GM10266 (cell line): ENCODE measurements at regions not wholly inside any gene's neighbourhood (a gene's known extent, or its start where the extent isn't known, plus 50 kb on each side); places are given as distances from the start of the nearest gene placed in this dataset.
"Not testable (repeated sequence)": the region's sequence is repeated elsewhere in the genome, so short reads cannot be mapped to it uniquely, and the experiment has no call there.

Experiments
- DNase-seq: peaks from one replicate; pipeline ENCODE4 v3.0.0; 2012; ENCODE audit errors: extremely low spot score
- TF ChIP-seq, protein P1 (sequence below): IDR thresholded peaks from 2 replicates; pipeline ENCODE4 v1.5.1; 2012; ENCODE audit warnings: mild to moderate bottlenecking, low read depth; ENCODE audit not compliant: control insufficient read depth, insufficient read depth; ENCODE audit errors: missing control alignments

DNA sequence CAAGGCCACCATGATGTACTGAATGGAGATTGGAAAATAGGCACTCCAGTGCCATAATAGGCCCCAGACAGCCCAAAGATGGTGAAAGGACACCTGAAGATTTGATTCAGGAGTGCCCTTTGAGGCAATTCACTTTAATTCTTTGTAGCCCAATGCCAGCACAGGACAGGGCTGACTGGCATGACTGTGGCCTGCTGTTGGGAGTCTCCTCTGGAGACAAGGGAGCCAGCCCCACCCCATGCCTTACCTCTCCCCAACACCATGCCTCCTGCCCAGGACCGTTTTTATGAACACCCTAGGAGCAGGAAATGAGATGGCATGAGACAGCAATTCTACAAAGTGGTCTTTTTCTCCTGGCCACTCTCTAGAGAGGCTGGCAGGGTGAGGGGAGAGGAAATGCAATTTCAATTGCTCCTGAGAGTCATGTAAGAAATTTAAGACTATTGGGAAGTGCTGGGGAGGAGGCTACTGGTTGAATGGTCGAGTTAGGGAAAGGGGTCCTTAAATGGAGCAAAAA is 94.2 kb upstream of the MAMLD1 start:
- DNase-seq = no peak
- TF ChIP-seq, protein P1, sequence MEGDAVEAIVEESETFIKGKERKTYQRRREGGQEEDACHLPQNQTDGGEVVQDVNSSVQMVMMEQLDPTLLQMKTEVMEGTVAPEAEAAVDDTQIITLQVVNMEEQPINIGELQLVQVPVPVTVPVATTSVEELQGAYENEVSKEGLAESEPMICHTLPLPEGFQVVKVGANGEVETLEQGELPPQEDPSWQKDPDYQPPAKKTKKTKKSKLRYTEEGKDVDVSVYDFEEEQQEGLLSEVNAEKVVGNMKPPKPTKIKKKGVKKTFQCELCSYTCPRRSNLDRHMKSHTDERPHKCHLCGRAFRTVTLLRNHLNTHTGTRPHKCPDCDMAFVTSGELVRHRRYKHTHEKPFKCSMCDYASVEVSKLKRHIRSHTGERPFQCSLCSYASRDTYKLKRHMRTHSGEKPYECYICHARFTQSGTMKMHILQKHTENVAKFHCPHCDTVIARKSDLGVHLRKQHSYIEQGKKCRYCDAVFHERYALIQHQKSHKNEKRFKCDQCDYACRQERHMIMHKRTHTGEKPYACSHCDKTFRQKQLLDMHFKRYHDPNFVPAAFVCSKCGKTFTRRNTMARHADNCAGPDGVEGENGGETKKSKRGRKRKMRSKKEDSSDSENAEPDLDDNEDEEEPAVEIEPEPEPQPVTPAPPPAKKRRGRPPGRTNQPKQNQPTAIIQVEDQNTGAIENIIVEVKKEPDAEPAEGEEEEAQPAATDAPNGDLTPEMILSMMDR = no peak

DNA sequence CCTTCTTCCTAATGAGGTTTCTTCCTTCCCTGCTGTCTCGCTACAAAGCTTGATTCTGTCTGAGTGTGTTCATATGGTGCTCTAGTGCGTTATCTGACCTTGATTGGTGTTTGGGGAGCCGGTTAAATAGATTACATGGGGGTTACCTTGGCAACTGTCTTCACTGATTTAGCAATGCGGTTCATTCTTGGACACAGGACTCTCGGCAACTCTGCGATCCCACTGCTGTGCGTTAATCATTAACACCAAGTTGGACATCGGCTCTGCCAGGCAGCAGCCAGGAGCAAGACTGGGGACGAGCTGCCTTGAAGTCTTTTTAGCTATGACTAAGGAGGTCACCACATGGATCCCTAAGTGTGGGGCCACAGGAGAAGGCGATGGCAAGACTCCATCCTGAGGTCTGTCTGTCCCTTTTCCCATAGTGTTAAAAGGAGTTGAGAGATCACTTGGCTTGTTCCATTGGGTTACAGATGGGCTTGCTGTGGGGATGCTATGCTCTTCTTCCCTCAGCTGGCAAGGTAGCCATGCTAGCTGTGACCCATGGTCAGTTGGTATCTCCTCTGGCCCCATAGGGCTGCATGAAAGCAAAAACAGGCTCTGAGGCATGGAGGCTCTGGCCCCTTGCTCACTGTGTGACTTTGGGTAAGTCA is 93.4 kb upstream of the MAMLD1 start:
- TF ChIP-seq, protein P1 = no peak
- DNase-seq = no peak

DNA sequence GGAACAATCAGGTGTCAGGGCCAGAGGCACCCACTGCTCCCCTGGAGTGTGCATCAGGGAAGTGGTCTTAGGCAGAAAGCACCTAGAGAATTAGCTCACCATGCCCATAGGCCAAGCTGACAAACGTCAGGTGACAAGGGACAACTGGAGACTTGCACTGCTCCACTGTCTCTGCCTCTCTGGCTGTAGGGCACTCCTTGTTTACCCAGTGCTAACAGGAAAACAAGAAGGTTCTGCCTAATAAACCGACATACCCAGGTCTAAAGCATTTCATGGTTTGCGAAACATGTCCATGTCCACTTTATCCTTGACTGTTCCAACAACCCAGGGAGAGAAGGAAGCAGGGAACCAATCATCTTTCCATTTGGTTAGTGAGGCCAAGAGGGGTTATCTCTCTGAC is 92.5 kb upstream of the MAMLD1 start:
- no peak for DNase-seq
- TF ChIP-seq, protein P1 = no peak

DNA sequence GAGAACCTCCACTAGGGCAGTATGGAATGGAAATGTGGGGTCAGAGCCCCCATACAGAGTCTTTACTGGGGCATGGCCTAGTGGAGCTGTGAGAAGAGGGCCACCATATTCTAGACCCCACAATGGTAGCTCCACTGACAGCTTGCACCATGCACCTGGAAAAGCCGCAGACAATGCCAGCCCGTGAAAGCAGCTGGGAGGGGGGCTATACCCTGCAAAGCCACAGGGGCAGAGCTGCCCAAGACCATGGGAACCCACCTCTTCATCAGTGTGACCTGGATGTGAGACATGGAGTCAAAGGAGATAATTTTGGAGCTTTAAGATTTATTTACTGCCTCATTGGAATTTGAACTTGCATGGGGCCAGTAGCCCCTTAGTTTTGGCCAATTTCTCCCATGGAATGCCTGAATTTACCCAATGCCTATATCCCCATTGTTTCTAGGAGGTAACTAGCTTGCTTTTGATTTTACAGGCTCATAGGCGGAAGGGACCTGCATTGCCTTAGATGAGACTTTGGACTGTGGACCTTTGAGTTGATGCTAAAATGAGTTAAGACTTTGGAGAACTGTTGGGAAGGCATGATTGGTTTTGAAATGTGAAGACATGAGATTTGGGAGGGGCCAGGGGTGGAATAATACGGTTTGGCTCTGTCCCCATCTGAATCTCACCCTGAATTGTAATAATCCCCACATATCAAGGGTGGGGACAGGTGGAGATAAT is 89.4 kb upstream of the MAMLD1 start:
- not testable (repeated sequence) for DNase-seq

DNA sequence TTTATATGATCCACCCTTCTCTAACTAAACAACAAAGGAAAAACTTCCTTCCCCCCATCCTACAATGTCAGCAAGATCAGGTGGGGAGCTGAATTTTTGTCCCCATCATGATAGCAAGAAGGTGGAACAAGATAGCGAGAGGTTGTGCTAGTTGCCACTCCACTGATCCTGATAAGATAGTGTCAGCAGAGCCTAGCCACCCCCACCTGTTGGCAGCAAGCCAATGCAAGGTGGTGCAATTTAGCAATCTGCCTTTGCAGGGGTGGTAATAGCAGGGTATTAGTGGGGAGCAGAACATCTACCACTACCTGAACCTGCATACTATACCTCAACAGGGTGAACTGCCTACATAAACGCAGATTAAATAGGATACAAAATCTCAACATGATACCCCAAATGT is 80.2 kb upstream of the MAMLD1 start:
- TF ChIP-seq, protein P1 = no peak
- no peak for DNase-seq

DNA sequence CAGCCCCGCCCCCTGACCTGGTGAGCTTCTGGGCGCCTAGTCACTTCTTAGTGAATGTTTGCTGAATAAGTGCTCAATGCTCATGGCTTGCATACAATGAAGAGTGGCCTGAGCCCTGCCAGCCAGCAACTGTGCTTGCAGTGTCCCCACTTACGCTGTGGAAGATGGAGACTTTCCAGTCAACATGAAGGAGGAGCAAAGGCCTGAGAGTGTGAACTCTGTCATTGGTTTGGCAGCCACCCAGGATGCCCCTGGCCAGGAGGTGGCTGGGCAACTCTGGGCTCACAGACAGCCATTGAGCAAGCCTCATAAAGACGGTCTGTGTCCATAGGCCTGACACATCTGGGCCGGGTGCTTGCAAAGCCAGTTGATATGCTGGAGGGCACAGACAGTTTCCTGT is 72.1 kb upstream of the MAMLD1 start:
- TF ChIP-seq, protein P1 = no peak
- no peak for DNase-seq

DNA sequence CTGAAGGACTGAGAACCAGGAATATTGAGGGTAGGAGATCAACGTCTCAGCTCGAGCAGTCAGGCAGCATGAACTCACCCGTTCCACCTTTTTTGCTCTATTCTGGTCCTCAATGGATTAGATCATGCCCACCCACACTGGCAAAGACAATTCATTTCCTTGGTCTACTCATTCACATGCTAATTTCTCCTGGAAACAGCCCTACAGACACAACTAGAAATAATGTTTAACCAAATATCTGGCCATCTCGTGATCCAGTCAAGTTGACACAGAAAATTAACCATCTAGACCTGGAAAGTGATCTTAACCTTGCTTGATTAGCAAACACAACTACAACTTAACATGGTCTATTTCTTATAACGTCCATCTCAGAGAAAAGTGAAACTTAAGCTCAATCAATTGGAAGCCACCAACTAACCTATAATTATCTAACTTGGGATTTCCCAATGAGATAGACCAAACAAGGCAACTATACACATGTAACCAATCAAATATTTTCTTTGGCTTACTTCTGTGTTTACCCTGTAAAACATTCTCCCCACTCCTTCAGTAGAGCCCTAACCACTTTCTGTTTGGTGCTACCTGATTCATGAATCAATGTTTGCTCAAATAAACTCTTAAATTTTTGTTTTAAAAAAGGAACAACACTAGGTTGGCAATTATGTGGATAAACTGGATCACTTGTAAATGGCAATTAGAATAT is 69.7 kb upstream of the MAMLD1 start:
- TF ChIP-seq, protein P1 = no peak
- DNase-seq = no peak
